ENCODE measurements at regions not wholly inside any gene's neighbourhood (a gene's known extent, or its start where the extent isn't known, plus 50 kb on each side); places are given as distances from the start of the nearest gene placed in this dataset.
"Not testable (repeated sequence)": the region's sequence is repeated elsewhere in the genome, so short reads cannot be mapped to it uniquely, and the experiment has no call there.

GRCh38 chr21:5220468-5220867 lies 5300.9 kb upstream of the TPTE start:
- TF ChIP-seq EZH2phosphoT487 (conservative IDR thresholded peaks at IDR 0.05; ENCODE audit: low read length): not testable (repeated sequence)
- peak; percentile 76 for TF ChIP-seq CTCF (IDR thresholded peaks at IDR 0.05; ENCODE audit: insufficient read depth, low read length, poor library complexity, severe bottlenecking)
